ENCODE measurements at regions not wholly inside any gene's neighbourhood (a gene's known extent, or its start where the extent isn't known, plus 50 kb on each side); places are given as distances from the start of the nearest gene placed in this dataset.

DNA sequence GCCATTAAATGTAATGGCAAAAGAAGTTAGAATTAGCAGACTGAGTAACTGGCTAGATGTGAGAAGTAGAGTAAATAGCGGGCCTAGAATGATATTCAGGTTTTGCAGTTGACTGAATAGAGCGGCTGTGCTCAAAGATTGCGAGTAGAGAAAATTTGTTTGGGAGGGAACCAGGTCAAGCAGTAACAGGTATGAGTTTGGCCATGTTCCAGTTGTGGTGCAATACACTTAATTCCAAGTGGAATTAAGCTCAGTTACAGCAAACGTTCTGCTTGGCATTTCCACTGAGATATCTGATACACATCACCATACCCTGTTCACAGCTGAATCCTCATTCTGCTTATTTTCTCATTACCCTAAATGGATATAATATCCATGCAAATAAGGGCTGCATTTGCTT is 1382.9 kb downstream of the MRPL39 start:
- Histone ChIP-seq H3K9ac (ENCODE audit: low read depth, low read length) (no peak overlapping the region), H3K27ac (ENCODE audit: low read depth, low read length) (no peak overlapping the region), H3K36me3 (ENCODE audit: insufficient read depth, low read length) (no peaks in the 10 kb centered on the region), H3K9me3 (ENCODE audit: insufficient read depth, low read depth, low read length) (peaks cover 12% of the 10 kb centered on the region), H3K4me3 (ENCODE audit: low read length) (no peak overlapping the region), H3K4me1 (ENCODE audit: insufficient read depth, low read length) (no peaks in the 10 kb centered on the region), H3K27me3 (ENCODE audit: insufficient read depth, low read length) (no peaks in the 10 kb centered on the region)
- 78% methylated on average over 4 of the region's 4 CpGs for WGBS

DNA sequence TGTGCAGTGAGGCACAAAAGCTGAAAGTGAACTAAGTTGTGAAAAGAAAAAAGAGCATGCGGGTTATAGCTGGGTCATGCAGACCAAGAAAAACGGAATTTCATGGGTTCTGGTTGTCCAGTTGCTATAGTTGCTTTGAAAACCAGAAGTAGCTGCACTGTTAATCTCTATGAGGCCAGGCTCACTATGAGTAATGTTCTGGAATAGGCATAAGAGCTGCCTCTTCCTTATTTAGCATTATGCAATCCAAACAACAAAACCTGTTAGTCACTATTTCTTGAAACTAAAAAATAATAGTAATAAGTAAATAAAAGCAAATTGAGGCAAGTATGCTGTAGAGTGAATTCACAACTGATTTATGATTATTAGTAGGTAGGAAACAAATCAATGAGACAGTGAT is 1383.7 kb downstream of the MRPL39 start:
- 68% methylated on average over 2 of the region's 2 CpGs for WGBS

DNA sequence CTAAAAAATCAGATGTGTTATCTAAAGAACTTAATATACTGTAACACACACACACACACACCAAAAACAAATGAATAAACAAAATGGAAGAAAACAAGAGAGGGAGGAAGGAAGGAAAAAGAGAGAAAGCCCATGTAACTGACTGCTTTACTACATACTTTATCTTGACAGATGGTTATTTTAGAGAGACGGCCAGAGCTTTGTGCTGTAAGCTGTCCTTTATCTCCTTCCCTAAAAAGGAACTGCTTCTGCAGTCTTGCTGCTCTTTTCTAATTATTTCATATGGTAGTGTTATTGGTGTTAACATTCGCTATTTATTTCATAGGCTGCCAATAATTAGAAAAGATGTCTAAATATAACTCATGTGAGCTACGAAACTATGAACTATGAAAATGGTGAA is 1384.6 kb downstream of the MRPL39 start:
- H3K4me1 ChIP-seq (ENCODE audit: insufficient read depth, low read length) = no peaks in the 10 kb centered on the region
- H3K4me3 ChIP-seq (ENCODE audit: low read length) = no peak overlapping the region
- WGBS = 100% methylated on average over 2 of the region's 3 CpGs
- 0 out of 2 replicates have a peak, but pooled peaks cover 7% of the 10 kb centered on the region for H3K9me3 ChIP-seq (ENCODE audit: insufficient read depth, low read depth, low read length)
- no peak overlapping the region for H3K27ac ChIP-seq (ENCODE audit: low read depth, low read length)
- H3K36me3 ChIP-seq (ENCODE audit: insufficient read depth, low read length) = no peaks in the 10 kb centered on the region
- no peaks in the 10 kb centered on the region for H3K27me3 ChIP-seq (ENCODE audit: insufficient read depth, low read length)
- no peak overlapping the region for H3K9ac ChIP-seq (ENCODE audit: low read depth, low read length)

More for the DNA sequence above, 1383.7 kb downstream of the MRPL39 start:
- H3K4me3 ChIP-seq (ENCODE audit: low read length) = no peak overlapping the region
- no peak overlapping the region for H3K27ac ChIP-seq (ENCODE audit: low read depth, low read length)
- H3K27me3 ChIP-seq (ENCODE audit: insufficient read depth, low read length) = no peaks in the 10 kb centered on the region
- H3K36me3 ChIP-seq (ENCODE audit: insufficient read depth, low read length) = no peaks in the 10 kb centered on the region
- no peaks in the 10 kb centered on the region for H3K4me1 ChIP-seq (ENCODE audit: insufficient read depth, low read length)
- H3K9me3 ChIP-seq (ENCODE audit: insufficient read depth, low read depth, low read length) = peaks cover 10% of the 10 kb centered on the region
- no peak overlapping the region for H3K9ac ChIP-seq (ENCODE audit: low read depth, low read length)

DNA sequence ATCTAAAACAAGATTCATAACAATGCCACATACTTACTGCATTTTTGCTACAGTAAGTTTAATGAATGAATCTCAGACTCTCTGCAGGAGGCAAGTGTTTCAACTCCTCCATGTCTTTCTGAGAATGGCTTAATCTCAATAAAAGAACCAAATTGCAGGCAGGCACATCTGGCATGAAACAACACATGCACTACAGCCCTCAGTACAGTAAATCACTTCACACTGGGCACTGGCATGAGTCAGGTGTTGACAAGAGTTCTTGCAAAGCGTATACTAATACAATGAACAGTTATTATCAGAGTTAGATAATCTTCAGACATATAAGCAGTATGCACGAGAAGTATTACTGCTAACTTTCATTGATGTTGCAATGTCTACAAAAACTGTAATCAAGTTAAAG is 1386.8 kb downstream of the MRPL39 start:
- H3K4me1 ChIP-seq (ENCODE audit: insufficient read depth, low read length) = no peaks in the 10 kb centered on the region
- H3K27me3 ChIP-seq (ENCODE audit: insufficient read depth, low read length) = no peaks in the 10 kb centered on the region
- 100% methylated on average over 2 of the region's 2 CpGs for WGBS
- no peak overlapping the region for H3K27ac ChIP-seq (ENCODE audit: low read depth, low read length)
- H3K4me3 ChIP-seq (ENCODE audit: low read length) = no peak overlapping the region
- H3K9me3 ChIP-seq (ENCODE audit: insufficient read depth, low read depth, low read length) = no peaks in the 10 kb centered on the region
- no peaks in the 10 kb centered on the region for H3K36me3 ChIP-seq (ENCODE audit: insufficient read depth, low read length)
- no peak overlapping the region for H3K9ac ChIP-seq (ENCODE audit: low read depth, low read length)

DNA sequence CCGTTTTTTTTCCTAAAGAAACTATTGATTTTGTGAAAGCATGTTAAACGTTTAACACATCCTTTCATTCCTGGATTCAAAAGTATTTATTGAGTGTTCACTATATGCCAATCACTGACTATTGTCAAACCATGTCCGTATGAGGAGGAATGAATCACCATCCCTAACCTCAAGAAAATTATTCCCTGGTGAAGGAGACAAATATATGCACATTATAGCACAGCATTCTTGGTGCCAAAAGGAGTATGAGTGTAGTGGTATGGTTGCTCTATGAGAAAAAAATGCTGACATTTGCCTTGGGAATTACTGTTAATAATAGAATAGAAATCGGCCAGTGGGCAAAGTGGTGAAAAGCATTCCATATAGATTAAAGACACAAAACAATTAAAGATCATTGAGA is 1390.1 kb downstream of the MRPL39 start:
- no peak overlapping the region for H3K27ac ChIP-seq (ENCODE audit: low read depth, low read length)

GRCh38 chr21:24210130-24210529 is 1397.2 kb downstream of the MRPL39 start:
- H3K9ac ChIP-seq (ENCODE audit: low read depth, low read length) = no peak overlapping the region
- WGBS = 79% methylated on average over 5 of the region's 5 CpGs
- H3K4me1 ChIP-seq (ENCODE audit: insufficient read depth, low read length) = no peaks in the 10 kb centered on the region

More for the DNA sequence above, 1390.1 kb downstream of the MRPL39 start:
- no peak overlapping the region for H3K9ac ChIP-seq (ENCODE audit: low read depth, low read length)
- H3K4me1 ChIP-seq (ENCODE audit: insufficient read depth, low read length) = no peaks in the 10 kb centered on the region
- no peaks in the 10 kb centered on the region for H3K36me3 ChIP-seq (ENCODE audit: insufficient read depth, low read length)
- no peak overlapping the region for H3K4me3 ChIP-seq (ENCODE audit: low read length)
- H3K27me3 ChIP-seq (ENCODE audit: insufficient read depth, low read length) = no peaks in the 10 kb centered on the region
- WGBS = no CpG with 5 or more reads among the region's 4 CpGs
- H3K9me3 ChIP-seq (ENCODE audit: insufficient read depth, low read depth, low read length) = no peaks in the 10 kb centered on the region

DNA sequence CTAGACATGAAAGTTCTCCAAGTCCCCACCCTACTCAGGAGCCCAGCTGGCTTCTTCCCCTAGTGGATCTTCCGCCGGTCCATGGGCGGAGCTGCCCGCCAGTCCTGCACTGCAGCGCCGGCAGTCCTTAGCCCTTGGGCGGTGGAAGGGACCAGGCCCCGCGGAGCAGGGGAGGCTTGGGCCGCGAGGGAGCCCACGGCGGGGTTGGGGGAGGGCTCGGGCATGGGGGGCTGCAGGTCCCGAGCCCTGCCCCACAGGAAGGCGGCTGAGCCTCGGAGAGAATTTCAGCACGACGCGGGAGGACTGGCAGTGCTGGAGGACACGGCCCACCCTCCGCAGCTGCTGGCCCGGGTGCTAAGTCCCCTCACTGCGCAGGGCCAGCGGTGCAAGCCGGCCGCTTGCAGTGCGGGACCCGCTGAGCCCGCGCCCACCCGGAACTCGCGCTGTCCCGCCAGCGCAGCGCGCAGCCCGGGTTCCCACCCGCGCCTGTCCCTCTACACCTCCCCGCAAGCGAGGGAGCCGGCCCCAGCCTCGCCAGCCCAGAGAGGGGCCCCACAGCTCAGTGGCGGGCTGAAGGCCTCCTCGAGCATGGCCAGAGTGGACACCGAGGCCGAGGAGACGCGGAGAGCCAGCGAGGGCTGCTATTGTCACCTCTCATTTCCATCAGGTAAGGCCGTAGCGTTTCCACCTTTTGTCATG is 1398.6 kb downstream of the MRPL39 start:
- WGBS = 96% methylated on average over 54 of the region's 54 CpGs
- Histone ChIP-seq H3K4me1 (ENCODE audit: insufficient read depth, low read length) (no peaks in the 10 kb centered on the region), H3K27ac (ENCODE audit: low read depth, low read length) (no peak overlapping the region), H3K4me3 (ENCODE audit: low read length) (no peak overlapping the region), H3K9ac (ENCODE audit: low read depth, low read length) (no peak overlapping the region), H3K36me3 (ENCODE audit: insufficient read depth, low read length) (no peaks in the 10 kb centered on the region), H3K9me3 (ENCODE audit: insufficient read depth, low read depth, low read length) (peaks cover 6% of the 10 kb centered on the region; the same call in 1 of the 2 replicates), H3K27me3 (ENCODE audit: insufficient read depth, low read length) (no peaks in the 10 kb centered on the region)

More at GRCh38 chr21:24210130-24210529, 1397.2 kb downstream of the MRPL39 start:
- Histone ChIP-seq H3K36me3 (ENCODE audit: insufficient read depth, low read length) (no peaks in the 10 kb centered on the region), H3K4me3 (ENCODE audit: low read length) (no peak overlapping the region), H3K27me3 (ENCODE audit: insufficient read depth, low read length) (no peaks in the 10 kb centered on the region), H3K27ac (ENCODE audit: low read depth, low read length) (no peak overlapping the region), H3K9me3 (ENCODE audit: insufficient read depth, low read depth, low read length) (peaks cover 6% of the 10 kb centered on the region; the same call in 1 of the 2 replicates)

DNA sequence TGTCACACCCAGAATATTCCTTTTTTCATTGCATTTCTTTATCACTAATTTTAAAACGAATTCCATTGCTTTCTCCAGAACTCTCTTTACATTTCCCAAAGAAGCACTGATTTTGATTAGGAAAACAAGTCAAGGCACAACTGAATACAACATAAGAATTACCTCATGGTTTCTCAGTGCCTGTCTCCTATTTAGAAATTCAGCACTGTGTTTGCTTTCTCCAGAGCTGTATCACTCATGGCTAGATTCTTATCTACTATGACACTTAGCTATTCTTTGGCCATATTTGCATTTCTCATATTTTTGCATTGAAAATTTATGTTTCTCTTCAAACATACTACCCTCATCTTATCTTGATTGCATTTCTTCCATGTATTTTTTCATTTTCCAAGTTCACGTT is 1402.0 kb downstream of the MRPL39 start:
- H3K9ac ChIP-seq (ENCODE audit: low read depth, low read length) = no peak overlapping the region
- 61% methylated on average over 2 of the region's 2 CpGs for WGBS
- no peak overlapping the region for H3K4me3 ChIP-seq (ENCODE audit: low read length)
- H3K27me3 ChIP-seq (ENCODE audit: insufficient read depth, low read length) = no peaks in the 10 kb centered on the region
- no peaks in the 10 kb centered on the region for H3K36me3 ChIP-seq (ENCODE audit: insufficient read depth, low read length)
- H3K4me1 ChIP-seq (ENCODE audit: insufficient read depth, low read length) = no peaks in the 10 kb centered on the region
- peaks cover 9% of the 10 kb centered on the region; the same call in 1 of the 2 replicates for H3K9me3 ChIP-seq (ENCODE audit: insufficient read depth, low read depth, low read length)
- H3K27ac ChIP-seq (ENCODE audit: low read depth, low read length) = no peak overlapping the region

GRCh38 chr21:24204641-24205040 is 1402.6 kb downstream of the MRPL39 start:
- peaks cover 9% of the 10 kb centered on the region; the same call in 1 of the 2 replicates for H3K9me3 ChIP-seq (ENCODE audit: insufficient read depth, low read depth, low read length)
- no peaks in the 10 kb centered on the region for H3K36me3 ChIP-seq (ENCODE audit: insufficient read depth, low read length)
- no peak overlapping the region for H3K27ac ChIP-seq (ENCODE audit: low read depth, low read length)
- no peaks in the 10 kb centered on the region for H3K4me1 ChIP-seq (ENCODE audit: insufficient read depth, low read length)
- no peaks in the 10 kb centered on the region for H3K27me3 ChIP-seq (ENCODE audit: insufficient read depth, low read length)
- H3K4me3 ChIP-seq (ENCODE audit: low read length) = no peak overlapping the region
- H3K9ac ChIP-seq (ENCODE audit: low read depth, low read length) = no peak overlapping the region
- WGBS = 90% methylated on average over 5 of the region's 6 CpGs

- Histone ChIP-seq H3K27ac (ENCODE audit: low read depth, low read length) (no peak overlapping the region), H3K36me3 (ENCODE audit: insufficient read depth, low read length) (no peaks in the 10 kb centered on the region), H3K27me3 (ENCODE audit: insufficient read depth, low read length) (no peaks in the 10 kb centered on the region), H3K9ac (ENCODE audit: low read depth, low read length) (no peak overlapping the region), H3K4me1 (ENCODE audit: insufficient read depth, low read length) (no peaks in the 10 kb centered on the region), H3K4me3 (ENCODE audit: low read length) (no peak overlapping the region), H3K9me3 (ENCODE audit: insufficient read depth, low read depth, low read length) (peaks cover 6% of the 10 kb centered on the region; the same call in 1 of the 2 replicates)
- 73% methylated on average over 1 of the region's 2 CpGs for WGBS
Measured at GRCh38 chr21:24200052-24200451, 1407.2 kb downstream of the MRPL39 start.

DNA sequence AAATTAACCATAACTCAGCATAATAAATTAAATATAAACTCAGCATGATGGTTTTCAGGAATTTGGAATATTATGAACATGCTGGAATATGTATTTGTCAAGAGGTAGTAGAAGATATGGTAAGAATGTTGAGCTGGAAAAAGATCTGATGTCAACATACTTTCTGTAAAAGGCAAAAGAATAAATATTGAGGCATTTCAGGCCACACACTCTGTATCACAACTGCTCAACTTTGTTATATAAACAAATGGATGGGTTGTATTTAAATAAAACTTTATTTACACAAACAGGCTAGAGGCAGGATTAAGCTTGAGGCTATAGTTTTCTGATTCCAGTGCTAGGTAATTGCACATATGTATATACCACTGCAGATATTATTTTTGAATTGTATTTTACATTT is 1409.4 kb downstream of the MRPL39 start:
- no peak overlapping the region for H3K9ac ChIP-seq (ENCODE audit: low read depth, low read length)
- no peaks in the 10 kb centered on the region for H3K4me1 ChIP-seq (ENCODE audit: insufficient read depth, low read length)
- no peak overlapping the region for H3K4me3 ChIP-seq (ENCODE audit: low read length)
- no peak overlapping the region for H3K27ac ChIP-seq (ENCODE audit: low read depth, low read length)
- peaks cover 6% of the 10 kb centered on the region for H3K9me3 ChIP-seq (ENCODE audit: insufficient read depth, low read depth, low read length)
- H3K27me3 ChIP-seq (ENCODE audit: insufficient read depth, low read length) = no peaks in the 10 kb centered on the region
- no peaks in the 10 kb centered on the region for H3K36me3 ChIP-seq (ENCODE audit: insufficient read depth, low read length)

Measured in HUES64 (cell line).